Liver (tissue), 8 donors: ENCODE measurements at regions not wholly inside any gene's neighbourhood (a gene's known extent, or its start where the extent isn't known, plus 50 kb on each side); places are given as distances from the start of the nearest gene placed in this dataset.

Source experiments
- DNase-seq: peaks from one replicate; pipeline ENCODE4 v3.0.0-alpha.2; 2017; ENCODE audit warnings: low spot score
- H3K27ac ChIP-seq, 2 donors: one replicate each; pipeline ENCODE4 v1.7.0; 2013; ENCODE audit warnings: inconsistent platforms in 2 of 2, low read length in 2 of 2, control low read depth in 1 of 2, low read depth in 1 of 2, mild to moderate bottlenecking in 1 of 2
- H3K27me3 ChIP-seq, 4 donors: one replicate each; pipeline versions ENCODE4 v1.6.1 to v1.7.0; 2013; ENCODE audit warnings: low read length in 3 of 4, inconsistent platforms in 1 of 4, mild to moderate bottlenecking in 1 of 4, moderate library complexity in 1 of 4; ENCODE audit not compliant: control insufficient read depth in 4 of 4, insufficient read depth in 4 of 4
- H3K36me3 ChIP-seq, 4 donors: one replicate each; pipeline versions ENCODE4 v1.6.1 to v1.7.0; 2013; ENCODE audit warnings: low read length in 3 of 4, mild to moderate bottlenecking in 3 of 4, low read depth in 1 of 4, moderate library complexity in 1 of 4; ENCODE audit not compliant: control insufficient read depth in 4 of 4, insufficient read depth in 3 of 4
- H3K4me1 ChIP-seq, 4 donors: one replicate each; pipeline versions ENCODE4 v1.6.1 to v1.7.0; 2013; ENCODE audit warnings: low read length in 3 of 4, mild to moderate bottlenecking in 3 of 4, moderate library complexity in 1 of 4; ENCODE audit not compliant: control insufficient read depth in 4 of 4, insufficient read depth in 4 of 4
- H3K4me3 ChIP-seq, 3 donors: one replicate each; pipeline versions ENCODE4 v1.6.1 to v1.7.0; 2013; ENCODE audit warnings: low read length in 3 of 3, control low read depth in 1 of 3, low read depth in 1 of 3, mild to moderate bottlenecking in 1 of 3
- H3K9ac ChIP-seq, 2 donors: one replicate each; pipeline ENCODE4 v1.7.0; 2013; ENCODE audit warnings: low read length in 2 of 2, mild to moderate bottlenecking in 2 of 2, moderate library complexity in 2 of 2, control low read depth in 1 of 2, low read depth in 1 of 2
- H3K9me3 ChIP-seq, 4 donors: one replicate each; pipeline versions ENCODE4 v1.6.1 to v1.7.0; 2013; ENCODE audit warnings: low read length in 3 of 4; ENCODE audit not compliant: control insufficient read depth in 4 of 4
- CTCF ChIP-seq: fragments of 150-350 bp; IDR thresholded peaks from 2 replicates; pipeline ENCODE4 v1.5.1; 2017; ENCODE audit warnings: improper control_type of control experiment, low read depth, low read length; ENCODE audit not compliant: missing input control
- EGR1 ChIP-seq, 2 donors: IDR thresholded peaks; 2 replicates each; pipeline ENCODE4 v1.6.1; 2016 to 2018; ENCODE audit warnings: antibody characterized with exemption in 2 of 2, low read depth in 2 of 2
- FOXA1 ChIP-seq: IDR thresholded peaks from 2 replicates; pipeline ENCODE4 v1.6.1; 2016; ENCODE audit warnings: antibody characterized with exemption
- FOXA2 ChIP-seq: IDR thresholded peaks from 2 replicates; pipeline ENCODE4 v1.6.1; 2016; ENCODE audit warnings: antibody characterized with exemption
- GABPA ChIP-seq, 2 donors: IDR thresholded peaks in 1 of 2; conservative IDR thresholded peaks in 1 of 2; 2 replicates each; pipeline ENCODE4 v1.6.1; 2016; ENCODE audit warnings: antibody characterized with exemption in 2 of 2, mild to moderate bottlenecking in 1 of 2, moderate library complexity in 1 of 2
- HNF4A ChIP-seq, 2 donors: conservative IDR thresholded peaks; 2 replicates each; pipeline ENCODE4 v1.6.1; 2016; ENCODE audit warnings: antibody characterized with exemption in 2 of 2, mild to moderate bottlenecking in 2 of 2
- MAX ChIP-seq: IDR thresholded peaks from 2 replicates; pipeline ENCODE4 v1.6.1; 2016; ENCODE audit warnings: antibody characterized with exemption
- NR2F2 ChIP-seq: IDR thresholded peaks from 2 replicates; pipeline ENCODE4 v1.6.1; 2016; ENCODE audit warnings: antibody characterized with exemption
- RAD21 ChIP-seq, 2 donors: IDR thresholded peaks; 2 replicates each; pipeline ENCODE4 v1.6.1; 2016; ENCODE audit warnings: antibody characterized with exemption in 2 of 2, mild to moderate bottlenecking in 2 of 2
- REST ChIP-seq: IDR thresholded peaks from 2 replicates; pipeline ENCODE4 v1.6.1; 2016; ENCODE audit warnings: antibody characterized with exemption, mild to moderate bottlenecking
- RXRA ChIP-seq, 2 donors: IDR thresholded peaks; 2 replicates each; pipeline ENCODE4 v1.6.1; 2017 to 2018; ENCODE audit warnings: antibody characterized with exemption in 2 of 2, mild to moderate bottlenecking in 1 of 2
- SP1 ChIP-seq: IDR thresholded peaks from 2 replicates; pipeline ENCODE4 v1.6.1; 2018; ENCODE audit warnings: antibody characterized with exemption, mild to moderate bottlenecking
- TAF1 ChIP-seq: conservative IDR thresholded peaks from 2 replicates; pipeline ENCODE4 v1.6.1; 2016; ENCODE audit warnings: antibody characterized with exemption, mild to moderate bottlenecking
- YY1 ChIP-seq: IDR thresholded peaks from 2 replicates; pipeline ENCODE4 v1.6.1; 2016; ENCODE audit warnings: antibody characterized with exemption, mild to moderate bottlenecking
- ZBTB33 ChIP-seq: IDR thresholded peaks from 2 replicates; pipeline ENCODE4 v1.6.1; 2016; ENCODE audit warnings: antibody characterized with exemption
- WGBS: extraction: QIAGEN DNeasy Blood & Tissue Kit; methylation state at CpG from one replicate; pipeline ENCODE4 v1.1.7; 2013; 5-methylcytosine and 5-hydroxymethylcytosine counted together
- donor health status: healthy.
- donor health status: healthy.
- donor health status: healthy.
- donor health status: healthy.
- donor health status: healthy.

- no peak for TF ChIP-seq CTCF
- no peak for TF ChIP-seq ZBTB33
These were observed 66.3 kb upstream of the DIPK2B start (continued) for GRCh38 chrX:45267007-45267406.

- Histone ChIP-seq H3K9ac (no peak overlapping the region), H3K4me3 (no peak overlapping the region), H3K27me3 (no peaks in the 10 kb centered on the region), H3K9me3 (peaks cover 0 to 3% (median 0%) of the 10 kb centered on the region in 4 donors), H3K27ac (no peak overlapping the region), H3K4me1 (no peaks in the 10 kb centered on the region), H3K36me3 (no peaks in the 10 kb centered on the region)
- DNase-seq = no peak
- WGBS = 47% methylated on average over 1 of the region's 1 CpG
- TF ChIP-seq MAX (no peak), FOXA2 (no peak), SP1 (no peak), ZBTB33 (no peak), YY1 (no peak), FOXA1 (no peak), NR2F2 (no peak), HNF4A (conservative IDR thresholded peaks at IDR 0.05) (no peak), RAD21 (IDR thresholded peaks at IDR 0.05) (no peak), TAF1 (no peak)
These were observed 65.8 kb upstream of the DIPK2B start for GRCh38 chrX:45266456-45266855.

GRCh38 chrX:45264865-45265264 is 64.2 kb upstream of the DIPK2B start:
- 80% methylated on average over 7 of the region's 7 CpGs for WGBS
- Histone ChIP-seq H3K27ac (no peak overlapping the region), H3K9me3 (peaks cover 0 to 3% (median 0%) of the 10 kb centered on the region in 4 donors), H3K27me3 (no peaks in the 10 kb centered on the region), H3K36me3 (no peaks in the 10 kb centered on the region), H3K4me1 (no peaks in the 10 kb centered on the region), H3K9ac (no peak overlapping the region), H3K4me3 (no peak overlapping the region)
- DNase-seq = no peak
- TF ChIP-seq FOXA2 (no peak), SP1 (no peak), GABPA (IDR thresholded peaks at IDR 0.05 in 1 of 2, conservative IDR thresholded peaks at IDR 0.05 in 1 of 2) (no peak), REST (no peak), RXRA (IDR thresholded peaks at IDR 0.05) (no peak), EGR1 (IDR thresholded peaks at IDR 0.05; ENCODE audit: low read depth in 2 of 2) (no peak), NR2F2 (no peak), YY1 (no peak)
